ENCODE measurements at regions not wholly inside any gene's neighbourhood (a gene's known extent, or its start where the extent isn't known, plus 50 kb on each side); places are given as distances from the start of the nearest gene placed in this dataset.

DNA sequence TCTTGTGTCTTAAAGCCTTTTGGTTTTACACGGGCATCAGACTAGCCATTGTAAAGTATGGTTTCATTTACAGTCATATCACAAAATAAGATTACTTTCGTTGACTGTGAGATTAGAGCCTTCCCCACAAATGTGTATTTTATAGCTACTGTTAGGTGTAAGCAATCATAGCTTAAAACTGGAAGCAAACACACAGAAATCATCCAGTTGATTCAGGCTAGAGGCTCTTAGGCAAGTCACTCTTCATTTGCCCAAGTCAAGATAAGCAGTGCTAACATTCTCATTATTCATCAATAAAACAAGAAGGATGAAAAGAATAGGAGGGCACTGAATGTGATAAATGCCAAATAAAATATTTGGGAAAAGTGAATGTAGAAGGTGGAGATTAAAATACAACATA lies 448.7 kb upstream of the FAM241A start:
- H3K27ac ChIP-seq (ENCODE audit: insufficient read depth, low read length) = no peak overlapping the region
- H2BK120ac ChIP-seq (ENCODE audit: low read depth, low read length) = no peak overlapping the region
- no CpG with 5 or more reads among the region's 2 CpGs for WGBS, 2 experiments (ENCODE audit: extremely low coverage in 2 of 2, insufficient read length in 1 of 2)
- H3K4me2 ChIP-seq (ENCODE audit: low read depth, low read length) = no peak overlapping the region
- TF ChIP-seq, protein P1, sequence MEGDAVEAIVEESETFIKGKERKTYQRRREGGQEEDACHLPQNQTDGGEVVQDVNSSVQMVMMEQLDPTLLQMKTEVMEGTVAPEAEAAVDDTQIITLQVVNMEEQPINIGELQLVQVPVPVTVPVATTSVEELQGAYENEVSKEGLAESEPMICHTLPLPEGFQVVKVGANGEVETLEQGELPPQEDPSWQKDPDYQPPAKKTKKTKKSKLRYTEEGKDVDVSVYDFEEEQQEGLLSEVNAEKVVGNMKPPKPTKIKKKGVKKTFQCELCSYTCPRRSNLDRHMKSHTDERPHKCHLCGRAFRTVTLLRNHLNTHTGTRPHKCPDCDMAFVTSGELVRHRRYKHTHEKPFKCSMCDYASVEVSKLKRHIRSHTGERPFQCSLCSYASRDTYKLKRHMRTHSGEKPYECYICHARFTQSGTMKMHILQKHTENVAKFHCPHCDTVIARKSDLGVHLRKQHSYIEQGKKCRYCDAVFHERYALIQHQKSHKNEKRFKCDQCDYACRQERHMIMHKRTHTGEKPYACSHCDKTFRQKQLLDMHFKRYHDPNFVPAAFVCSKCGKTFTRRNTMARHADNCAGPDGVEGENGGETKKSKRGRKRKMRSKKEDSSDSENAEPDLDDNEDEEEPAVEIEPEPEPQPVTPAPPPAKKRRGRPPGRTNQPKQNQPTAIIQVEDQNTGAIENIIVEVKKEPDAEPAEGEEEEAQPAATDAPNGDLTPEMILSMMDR (conservative IDR thresholded peaks at IDR 0.05; ENCODE audit: low read depth, low read length) = no peak
- TF ChIP-seq, protein P2, sequence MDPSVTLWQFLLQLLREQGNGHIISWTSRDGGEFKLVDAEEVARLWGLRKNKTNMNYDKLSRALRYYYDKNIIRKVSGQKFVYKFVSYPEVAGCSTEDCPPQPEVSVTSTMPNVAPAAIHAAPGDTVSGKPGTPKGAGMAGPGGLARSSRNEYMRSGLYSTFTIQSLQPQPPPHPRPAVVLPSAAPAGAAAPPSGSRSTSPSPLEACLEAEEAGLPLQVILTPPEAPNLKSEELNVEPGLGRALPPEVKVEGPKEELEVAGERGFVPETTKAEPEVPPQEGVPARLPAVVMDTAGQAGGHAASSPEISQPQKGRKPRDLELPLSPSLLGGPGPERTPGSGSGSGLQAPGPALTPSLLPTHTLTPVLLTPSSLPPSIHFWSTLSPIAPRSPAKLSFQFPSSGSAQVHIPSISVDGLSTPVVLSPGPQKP (IDR thresholded peaks at IDR 0.05; ENCODE audit: borderline replicate concordance, low read depth, low read length) = no peak
- no peak for TF ChIP-seq CEBPB (IDR thresholded peaks at IDR 0.05; ENCODE audit: low read depth, low read length)
- no peak for TF ChIP-seq MAFK (IDR thresholded peaks at IDR 0.05; ENCODE audit: low read depth, low read length)
- no peak for TF ChIP-seq NFE2L2 (IDR thresholded peaks at IDR 0.05; ENCODE audit: low read depth, low read length)
- no peak for TF ChIP-seq SMC3 (IDR thresholded peaks at IDR 0.05; ENCODE audit: low read depth, low read length)
- no peak for TF ChIP-seq RFX5 (IDR thresholded peaks at IDR 0.05; ENCODE audit: low read depth, low read length)
- no peak for TF ChIP-seq MXI1 (IDR thresholded peaks at IDR 0.05; ENCODE audit: borderline replicate concordance, low read depth, low read length)
- TF ChIP-seq, protein P3, sequence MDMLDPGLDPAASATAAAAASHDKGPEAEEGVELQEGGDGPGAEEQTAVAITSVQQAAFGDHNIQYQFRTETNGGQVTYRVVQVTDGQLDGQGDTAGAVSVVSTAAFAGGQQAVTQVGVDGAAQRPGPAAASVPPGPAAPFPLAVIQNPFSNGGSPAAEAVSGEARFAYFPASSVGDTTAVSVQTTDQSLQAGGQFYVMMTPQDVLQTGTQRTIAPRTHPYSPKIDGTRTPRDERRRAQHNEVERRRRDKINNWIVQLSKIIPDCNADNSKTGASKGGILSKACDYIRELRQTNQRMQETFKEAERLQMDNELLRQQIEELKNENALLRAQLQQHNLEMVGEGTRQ (IDR thresholded peaks at IDR 0.05; ENCODE audit: low read depth, low read length) = no peak
- H2BK15ac ChIP-seq (ENCODE audit: low read depth, low read length) = no peak overlapping the region
- no peak for DNase-seq
- H2BK20ac ChIP-seq (ENCODE audit: low read depth, low read length) = no peak overlapping the region
- no peak overlapping the region for H3K4ac ChIP-seq (ENCODE audit: low read depth, low read length)
- no peak overlapping the region for H2AK5ac ChIP-seq (ENCODE audit: low read depth, low read length)
- H2AFZ ChIP-seq (replicated peaks; ENCODE audit: low read length, poor library complexity) = no peak overlapping the region
- no peaks in the 10 kb centered on the region for H3K27me3 ChIP-seq (ENCODE audit: control insufficient read depth, insufficient read depth, low read length)
- H3K4me1 ChIP-seq (ENCODE audit: control insufficient read depth, insufficient read depth, low read length) = no peaks in the 10 kb centered on the region
- H4K5ac ChIP-seq (ENCODE audit: low read depth, low read length) = no peak overlapping the region
- no peaks in the 10 kb centered on the region for H3K79me1 ChIP-seq (ENCODE audit: low read depth in 1 of 2, low read length in 2 of 2)
- no peak overlapping the region for H3K56ac ChIP-seq (ENCODE audit: extremely low read depth, insufficient read depth, low read length)
- ChIA-PET POLR2A (ENCODE audit: unreplicated experiment) (no interaction called here), CTCF (no interaction called here)
- H2BK5ac ChIP-seq (ENCODE audit: low read depth, low read length, poor library complexity, severe bottlenecking) = no peak overlapping the region
- in situ Hi-C loops (cut with MboI; ENCODE audit: low sequenced_read_pairs) (no loop called here), intact Hi-C loops (cut with micrococcal nuclease) (no loop called here), dilution Hi-C loops (cut with HindIII; ENCODE audit: low sequenced_read_pairs, unreplicated experiment) (no loop called here)
- no peak overlapping the region for H3K9ac ChIP-seq (ENCODE audit: low read depth, low read length)
- H3K9me3 ChIP-seq (ENCODE audit: control insufficient read depth, insufficient read depth, low read length) = no peaks in the 10 kb centered on the region
- no peak overlapping the region for H3K23ac ChIP-seq (ENCODE audit: low read depth, low read length)
- no peak overlapping the region for H2AK9ac ChIP-seq (replicated peaks; ENCODE audit: low read depth, low read length, poor library complexity)
- no peak overlapping the region for H4K91ac ChIP-seq (ENCODE audit: insufficient read depth, low read depth, low read length)
- H4K20me1 ChIP-seq (ENCODE audit: insufficient read depth, low read length) = no peaks in the 10 kb centered on the region
- no peak overlapping the region for H3K18ac ChIP-seq (ENCODE audit: low read depth, low read length)
- BruUV-seq (replicated peaks) = no TSS peak
- no peak overlapping the region for H3K4me3 ChIP-seq (ENCODE audit: insufficient read depth, low read depth, low read length)
- no peaks in the 10 kb centered on the region for H3K36me3 ChIP-seq (ENCODE audit: control insufficient read depth, insufficient read depth, low read length)
- H4K8ac ChIP-seq (ENCODE audit: low read depth in 2 of 2, low read length in 2 of 2) = no peak overlapping the region
- H3K9me1 ChIP-seq (ENCODE audit: insufficient read depth, low read length) = no peaks in the 10 kb centered on the region
- no peak overlapping the region for H3K14ac ChIP-seq (replicated peaks; ENCODE audit: low read depth, low read length)
- no peak for ATAC-seq (ENCODE audit: low read depth)

All from IMR-90 (cell line).